ENCODE measurements at regions not wholly inside any gene's neighbourhood (a gene's known extent, or its start where the extent isn't known, plus 50 kb on each side); places are given as distances from the start of the nearest gene placed in this dataset.

GRCh38 chr2:191759680-191760079, 81.7 kb downstream of the NABP1 start:
- dilution Hi-C loops (cut with MboI; ENCODE audit: extremely low pct_ligation_motif_present, low sequenced_read_pairs) (no loop called here), intact Hi-C loops (cut with micrococcal nuclease) (loop anchor here (2.0 to 5.0 kb wide), 4 partner anchors 53 to 528 kb away; no protein-coding TSS in a partner anchor)
- FAIRE-seq (no peak), DNase-seq (ENCODE audit: low read depth, low spot score) (no peak)
- Histone ChIP-seq H2AFZ (ENCODE audit: low read depth, low read length) (no peak overlapping the region), H3K4me3 (replicated peaks in 1 of 3; ENCODE audit: insufficient read depth in 1 of 3, low read depth in 1 of 3, low read length in 3 of 3) (no peak overlapping the region), H3K4me1 (ENCODE audit: control insufficient read depth, extremely low read depth, insufficient read depth, low read length) (no peaks in the 10 kb centered on the region), H3K79me2 (ENCODE audit: control insufficient read depth, insufficient read depth, low read length) (no peaks in the 10 kb centered on the region), H3K9ac (replicated peaks; ENCODE audit: extremely low read depth, insufficient read depth, low read length) (no peak overlapping the region), H3K4me2 (ENCODE audit: insufficient read depth, low read length) (no peak overlapping the region), H3K36me3 (ENCODE audit: control insufficient read depth in 2 of 2, extremely low read depth in 1 of 2, insufficient read depth in 2 of 2, low read length in 2 of 2) (no peaks in the 10 kb centered on the region), H3K9me1 (replicated peaks; ENCODE audit: control insufficient read depth, extremely low read depth, insufficient read depth, low read length) (no peaks in the 10 kb centered on the region), H3K9me3 (replicated peaks; ENCODE audit: control insufficient read depth, insufficient read depth, low read length) (no peaks in the 10 kb centered on the region), H4K20me1 (replicated peaks; ENCODE audit: control insufficient read depth, extremely low read depth, insufficient read depth, low read length) (no peaks in the 10 kb centered on the region), H3K27ac (ENCODE audit: insufficient read depth, low read depth, low read length) (no peak overlapping the region), H3K27me3 (ENCODE audit: control insufficient read depth in 2 of 2, insufficient read depth in 2 of 2, low read length in 2 of 2) (peaks cover 7 to 10% of the 10 kb centered on the region in 2 experiments)
- ChIA-PET CTCF (interaction anchor here (0.6 to 3.6 kb wide), 7 partner anchors 13 to 528 kb away, joined by 3 to 42 read pairs (median 4); no protein-coding TSS in a partner anchor), POLR2A (no interaction called here)
- BruUV-seq (replicated peaks), result no TSS peak
- TF ChIP-seq MAX (IDR thresholded peaks at IDR 0.05; ENCODE audit: insufficient read depth, insufficient read length) (no peak), GATA2 (IDR thresholded peaks at IDR 0.05; ENCODE audit: insufficient read depth, insufficient read length, low read depth, low read length) (no peak), FOS (IDR thresholded peaks at IDR 0.05; ENCODE audit: borderline replicate concordance, insufficient read depth, low read length) (no peak), POLR2A (IDR thresholded peaks at IDR 0.05; ENCODE audit: low read depth, low read length) (no peak), POLR2AphosphoS5 (IDR thresholded peaks at IDR 0.05; ENCODE audit: insufficient read depth, low read depth, low read length) (no peak), MYC (IDR thresholded peaks at IDR 0.05; ENCODE audit: low read depth, low read length) (no peak), EZH2 (IDR thresholded peaks at IDR 0.05; ENCODE audit: borderline replicate concordance, low read depth, low read length, severe bottlenecking) (no peak), JUN (IDR thresholded peaks at IDR 0.05; ENCODE audit: borderline replicate concordance, insufficient read depth, insufficient read length, low read depth) (no peak), CTCF (IDR thresholded peaks at IDR 0.05; ENCODE audit: extremely low read depth in 1 of 2, insufficient read depth in 1 of 2, low read depth in 1 of 2, low read length in 2 of 2) (no peak)
